ENCODE measurements at regions not wholly inside any gene's neighbourhood (a gene's known extent, or its start where the extent isn't known, plus 50 kb on each side); places are given as distances from the start of the nearest gene placed in this dataset.

- TF ChIP-seq, protein P1, sequence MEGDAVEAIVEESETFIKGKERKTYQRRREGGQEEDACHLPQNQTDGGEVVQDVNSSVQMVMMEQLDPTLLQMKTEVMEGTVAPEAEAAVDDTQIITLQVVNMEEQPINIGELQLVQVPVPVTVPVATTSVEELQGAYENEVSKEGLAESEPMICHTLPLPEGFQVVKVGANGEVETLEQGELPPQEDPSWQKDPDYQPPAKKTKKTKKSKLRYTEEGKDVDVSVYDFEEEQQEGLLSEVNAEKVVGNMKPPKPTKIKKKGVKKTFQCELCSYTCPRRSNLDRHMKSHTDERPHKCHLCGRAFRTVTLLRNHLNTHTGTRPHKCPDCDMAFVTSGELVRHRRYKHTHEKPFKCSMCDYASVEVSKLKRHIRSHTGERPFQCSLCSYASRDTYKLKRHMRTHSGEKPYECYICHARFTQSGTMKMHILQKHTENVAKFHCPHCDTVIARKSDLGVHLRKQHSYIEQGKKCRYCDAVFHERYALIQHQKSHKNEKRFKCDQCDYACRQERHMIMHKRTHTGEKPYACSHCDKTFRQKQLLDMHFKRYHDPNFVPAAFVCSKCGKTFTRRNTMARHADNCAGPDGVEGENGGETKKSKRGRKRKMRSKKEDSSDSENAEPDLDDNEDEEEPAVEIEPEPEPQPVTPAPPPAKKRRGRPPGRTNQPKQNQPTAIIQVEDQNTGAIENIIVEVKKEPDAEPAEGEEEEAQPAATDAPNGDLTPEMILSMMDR (conservative IDR thresholded peaks at IDR 0.05; ENCODE audit: low read depth, low read length), result no peak
- no peak for TF ChIP-seq EZH2 (IDR thresholded peaks at IDR 0.05; ENCODE audit: borderline replicate concordance, low read depth, low read length, poor library complexity, severe bottlenecking)
Observed at GRCh38 chr14:25848601-25849000, 749.2 kb downstream of the NOVA1 start.

All from A673 (cell line).